Hepatocyte (in vitro differentiated cells): ENCODE measurements at regions not wholly inside any gene's neighbourhood (a gene's known extent, or its start where the extent isn't known, plus 50 kb on each side); places are given as distances from the start of the nearest gene placed in this dataset.
A peak's percentile ranks its signal among the peaks of the same experiment; 100 is the strongest.

Source experiments
- DNase-seq: peaks from one replicate; pipeline ENCODE4 v3.0.0-alpha.2; 2016; ENCODE audit warnings: low spot score
- H2AFZ ChIP-seq: fragments of 200-600 bp; sonication (generic); 2 replicates; pipeline ENCODE4 v1.6.0; 2016; ENCODE audit warnings: antibody characterized with exemption, mild to moderate bottlenecking
- H3K27ac ChIP-seq: fragments of 200-600 bp; sonication (generic); 2 replicates; pipeline ENCODE4 v1.5.1; 2016; ENCODE audit warnings: mild to moderate bottlenecking
- H3K27me3 ChIP-seq: fragments of 200-600 bp; sonication (generic); 2 replicates; pipeline ENCODE4 v1.6.1; 2016
- H3K36me3 ChIP-seq: fragments of 200-600 bp; sonication (generic); replicated peaks from 2 replicates; pipeline ENCODE4 v1.5.1; 2016; ENCODE audit warnings: low read depth; ENCODE audit not compliant: insufficient read depth
- H3K4me1 ChIP-seq: fragments of 200-600 bp; sonication (generic); 2 replicates; pipeline ENCODE4 v1.5.1; 2016; ENCODE audit warnings: mild to moderate bottlenecking, moderate library complexity; ENCODE audit not compliant: insufficient read depth
- H3K4me2 ChIP-seq: fragments of 200-600 bp; sonication (generic); 2 replicates; pipeline ENCODE4 v1.6.0; 2016
- H3K4me3 ChIP-seq: fragments of 200-600 bp; sonication (generic); 2 replicates; pipeline ENCODE4 v1.5.1; 2016; ENCODE audit warnings: mild to moderate bottlenecking
- H3K79me2 ChIP-seq: fragments of 200-600 bp; sonication (generic); 2 replicates; pipeline ENCODE4 v1.6.0; 2017; ENCODE audit warnings: mild to moderate bottlenecking
- H3K9me2 ChIP-seq: fragments of 200-600 bp; sonication (generic); replicated peaks from 2 replicates; pipeline ENCODE4 v1.6.0; 2017; ENCODE audit warnings: mild to moderate bottlenecking; ENCODE audit not compliant: insufficient read depth
- H3K9me3 ChIP-seq: fragments of 200-600 bp; sonication (generic); 2 replicates; pipeline ENCODE4 v1.5.1; 2016; ENCODE audit warnings: low read depth, mild to moderate bottlenecking
- H4K20me1 ChIP-seq: fragments of 200-600 bp; sonication (generic); 2 replicates; pipeline ENCODE4 v1.6.0; 2016; ENCODE audit warnings: mild to moderate bottlenecking; ENCODE audit not compliant: insufficient read depth, poor library complexity, severe bottlenecking
- EZH2 ChIP-seq: fragments of 200-600 bp; sonication (generic); IDR thresholded peaks from 2 replicates; pipeline ENCODE4 v1.6.1; 2016; ENCODE audit warnings: antibody characterized with exemption, mild to moderate bottlenecking, borderline replicate concordance
- EZH2phosphoT487 ChIP-seq: fragments of 200-600 bp; sonication (generic); IDR thresholded peaks from one replicate; pipeline ENCODE4 v1.6.1; 2018; ENCODE audit warnings: antibody characterized with exemption, mild to moderate bottlenecking, low read depth, moderate library complexity; ENCODE audit not compliant: unreplicated experiment, severe bottlenecking
- WGBS: methylation state at CpG from one replicate; pipeline ENCODE4 v1.1.6; 2016; ENCODE audit warnings: low lambda C conversion rate; ENCODE audit errors: missing lambda C conversion rate; 5-methylcytosine and 5-hydroxymethylcytosine counted together
- TF ChIP-seq, protein P1 (sequence below): fragments of 200-600 bp; sonication (generic); IDR thresholded peaks from 2 replicates; pipeline ENCODE4 v1.5.1; 2016; ENCODE audit warnings: antibody characterized with exemption, mild to moderate bottlenecking; ENCODE audit not compliant: poor library complexity

DNA sequence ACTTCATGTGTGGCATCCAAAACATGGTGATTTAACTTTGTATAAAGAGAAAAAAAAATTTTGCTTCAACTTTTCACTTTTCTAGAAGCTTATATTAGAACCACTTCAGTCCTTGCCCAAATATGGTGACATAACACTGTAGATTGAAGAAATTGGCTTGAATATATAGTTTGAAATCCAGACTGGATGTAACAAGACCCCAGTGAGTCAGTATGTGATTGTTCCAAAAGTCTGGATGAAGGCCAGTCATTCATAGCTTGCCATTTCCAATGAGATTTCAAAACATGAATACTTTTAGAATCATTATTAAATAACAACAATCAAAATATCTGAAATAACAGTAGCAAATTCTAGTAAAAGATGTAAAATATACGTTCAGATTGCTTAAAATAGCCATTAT, 104.8 kb upstream of the FN1 start:
- Histone ChIP-seq H3K4me3 (no peak overlapping the region), H3K9me3 (no peaks in the 10 kb centered on the region), H3K36me3 (no peaks in the 10 kb centered on the region), H3K4me1 (peaks cover 5% of the 10 kb centered on the region), H3K4me2 (no peak overlapping the region), H3K27ac (no peak overlapping the region), H3K27me3 (no peaks in the 10 kb centered on the region), H3K9me2 (no peaks in the 10 kb centered on the region), H4K20me1 (no peaks in the 10 kb centered on the region), H2AFZ (no peak overlapping the region), H3K79me2 (no peaks in the 10 kb centered on the region)
- TF ChIP-seq, protein P1, sequence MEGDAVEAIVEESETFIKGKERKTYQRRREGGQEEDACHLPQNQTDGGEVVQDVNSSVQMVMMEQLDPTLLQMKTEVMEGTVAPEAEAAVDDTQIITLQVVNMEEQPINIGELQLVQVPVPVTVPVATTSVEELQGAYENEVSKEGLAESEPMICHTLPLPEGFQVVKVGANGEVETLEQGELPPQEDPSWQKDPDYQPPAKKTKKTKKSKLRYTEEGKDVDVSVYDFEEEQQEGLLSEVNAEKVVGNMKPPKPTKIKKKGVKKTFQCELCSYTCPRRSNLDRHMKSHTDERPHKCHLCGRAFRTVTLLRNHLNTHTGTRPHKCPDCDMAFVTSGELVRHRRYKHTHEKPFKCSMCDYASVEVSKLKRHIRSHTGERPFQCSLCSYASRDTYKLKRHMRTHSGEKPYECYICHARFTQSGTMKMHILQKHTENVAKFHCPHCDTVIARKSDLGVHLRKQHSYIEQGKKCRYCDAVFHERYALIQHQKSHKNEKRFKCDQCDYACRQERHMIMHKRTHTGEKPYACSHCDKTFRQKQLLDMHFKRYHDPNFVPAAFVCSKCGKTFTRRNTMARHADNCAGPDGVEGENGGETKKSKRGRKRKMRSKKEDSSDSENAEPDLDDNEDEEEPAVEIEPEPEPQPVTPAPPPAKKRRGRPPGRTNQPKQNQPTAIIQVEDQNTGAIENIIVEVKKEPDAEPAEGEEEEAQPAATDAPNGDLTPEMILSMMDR = no peak
- no peak for TF ChIP-seq EZH2
- no peak for DNase-seq
- WGBS = 64% methylated on average over 1 of the region's 1 CpG

- DNase-seq = peak; percentile 26
- no peaks in the 10 kb centered on the region for H3K36me3 ChIP-seq
These were observed 101.7 kb upstream of the FN1 start for GRCh38 chr2:215537611-215538010.

GRCh38 chr2:215536510-215536909, 100.6 kb upstream of the FN1 start:
- H4K20me1 ChIP-seq = no peaks in the 10 kb centered on the region
- no peaks in the 10 kb centered on the region for H3K9me2 ChIP-seq
- no peak overlapping the region for H2AFZ ChIP-seq
- peak overlapping the region; percentile 61 for H3K27ac ChIP-seq
- 77% methylated on average over 5 of the region's 5 CpGs for WGBS
- TF ChIP-seq, protein P1 = no peak
- TF ChIP-seq EZH2phosphoT487 = no peak
- DNase-seq = no peak
- no peaks in the 10 kb centered on the region for H3K27me3 ChIP-seq
- no peak overlapping the region for H3K4me2 ChIP-seq
- H3K79me2 ChIP-seq = no peaks in the 10 kb centered on the region
- no peaks in the 10 kb centered on the region for H3K36me3 ChIP-seq
- no peak overlapping the region for H3K4me3 ChIP-seq
- no peaks in the 10 kb centered on the region for H3K9me3 ChIP-seq
- H3K4me1 ChIP-seq = peaks cover 5% of the 10 kb centered on the region

More at GRCh38 chr2:215537611-215538010, 101.7 kb upstream of the FN1 start:
- Histone ChIP-seq H3K27me3 (no peaks in the 10 kb centered on the region), H3K9me2 (no peaks in the 10 kb centered on the region), H3K79me2 (no peaks in the 10 kb centered on the region), H3K4me3 (no peak overlapping the region), H3K4me1 (peaks cover 5% of the 10 kb centered on the region), H3K9me3 (no peaks in the 10 kb centered on the region), H2AFZ (no peak overlapping the region), H3K27ac (peak overlapping the region; percentile 61), H4K20me1 (no peaks in the 10 kb centered on the region), H3K4me2 (no peak overlapping the region)
- 65% methylated on average over 2 of the region's 2 CpGs for WGBS
- TF ChIP-seq EZH2phosphoT487 = no peak
- TF ChIP-seq, protein P1 = no peak
- TF ChIP-seq EZH2 = no peak

- H3K27ac ChIP-seq = peak overlapping the region; percentile 61
- peaks cover 8% of the 10 kb centered on the region for H3K4me1 ChIP-seq
- WGBS = 29% methylated on average over 1 of the region's 1 CpG
- no peak overlapping the region for H3K4me2 ChIP-seq
- no peaks in the 10 kb centered on the region for H3K79me2 ChIP-seq
- H3K36me3 ChIP-seq = no peaks in the 10 kb centered on the region
- no peak for DNase-seq
- H3K9me3 ChIP-seq = no peaks in the 10 kb centered on the region
- no peak for TF ChIP-seq EZH2
- no peak for TF ChIP-seq EZH2phosphoT487
- TF ChIP-seq, protein P1 = no peak
- no peaks in the 10 kb centered on the region for H4K20me1 ChIP-seq
- H3K4me3 ChIP-seq = no peak overlapping the region
- no peaks in the 10 kb centered on the region for H3K9me2 ChIP-seq
- no peaks in the 10 kb centered on the region for H3K27me3 ChIP-seq
- no peak overlapping the region for H2AFZ ChIP-seq
These were observed 99.9 kb upstream of the FN1 start for GRCh38 chr2:215535741-215536140.
